ENCODE measurements at regions not wholly inside any gene's neighbourhood (a gene's known extent, or its start where the extent isn't known, plus 50 kb on each side); places are given as distances from the start of the nearest gene placed in this dataset.

GRCh38 chr10:4075443-4075842, 290.4 kb upstream of the KLF6 start:
- TF ChIP-seq CTCF (IDR thresholded peaks at IDR 0.05; ENCODE audit: low read depth, low read length, missing input control), result no peak
- TF ChIP-seq SP1 (IDR thresholded peaks at IDR 0.05), result no peak
- no peak for TF ChIP-seq MAX (IDR thresholded peaks at IDR 0.05)
- TF ChIP-seq ZBTB33 (IDR thresholded peaks at IDR 0.05), result no peak
- no peak for TF ChIP-seq RXRA (IDR thresholded peaks at IDR 0.05)
- no peak for TF ChIP-seq ATF3 (IDR thresholded peaks at IDR 0.05)
- TF ChIP-seq NR2F2 (IDR thresholded peaks at IDR 0.05), result no peak
- no peak for TF ChIP-seq YY1 (IDR thresholded peaks at IDR 0.05)
- TF ChIP-seq REST (IDR thresholded peaks at IDR 0.05), result no peak
- no peak for TF ChIP-seq TAF1 (conservative IDR thresholded peaks at IDR 0.05)
- TF ChIP-seq EGR1 (IDR thresholded peaks at IDR 0.05; ENCODE audit: low read depth in 2 of 2), result no peak
- TF ChIP-seq GABPA (IDR thresholded peaks at IDR 0.05 in 1 of 2, conservative IDR thresholded peaks at IDR 0.05 in 1 of 2), result no peak

Measured in liver (tissue), 3 donors.